CD14-positive monocyte (primary cell): ENCODE measurements at regions not wholly inside any gene's neighbourhood (a gene's known extent, or its start where the extent isn't known, plus 50 kb on each side); places are given as distances from the start of the nearest gene placed in this dataset.

Source experiments
- DNase-seq, 3 donors: peaks; one replicate each; pipeline ENCODE4 v3.0.0-alpha.2; 2011 to 2022
- H2AFZ ChIP-seq: 2 replicates; pipeline ENCODE4 v1.6.0; 2012; ENCODE audit warnings: mild to moderate bottlenecking, low read depth, low read length, inconsistent platforms; ENCODE audit not compliant: insufficient read depth, poor library complexity, severe bottlenecking
- H3K27ac ChIP-seq, 2 donors: 1 replicate in 1 of 2; 2 replicates in 1 of 2; pipeline ENCODE4 v1.5.1; 2012 to 2013; ENCODE audit warnings: low read length in 2 of 2, control low read depth in 1 of 2, inconsistent platforms in 1 of 2, low read depth in 1 of 2, mild to moderate bottlenecking in 1 of 2
- H3K27me3 ChIP-seq, 2 donors: one replicate each; pipeline versions ENCODE4 v1.6.0 to v1.6.1; 2011 to 2013; ENCODE audit warnings: low read length in 2 of 2; ENCODE audit not compliant: control insufficient read depth in 2 of 2, insufficient read depth in 2 of 2
- H3K36me3 ChIP-seq, 2 donors: replicated peaks in 1 of 2; 1 replicate in 1 of 2; 2 replicates in 1 of 2; pipeline versions ENCODE4 v1.5.1 to v1.6.1; 2012 to 2013; ENCODE audit warnings: low read length in 2 of 2, control low read depth in 1 of 2, inconsistent platforms in 1 of 2, mild to moderate bottlenecking in 1 of 2; ENCODE audit not compliant: insufficient read depth in 2 of 2, control insufficient read depth in 1 of 2
- H3K4me1 ChIP-seq, 2 donors: 1 replicate in 1 of 2; 2 replicates in 1 of 2; pipeline versions ENCODE4 v1.5.1 to v1.6.1; 2012 to 2013; ENCODE audit warnings: low read length in 2 of 2, control low read depth in 1 of 2, inconsistent platforms in 1 of 2, mild to moderate bottlenecking in 1 of 2, moderate library complexity in 1 of 2; ENCODE audit not compliant: insufficient read depth in 2 of 2, control insufficient read depth in 1 of 2
- H3K4me2 ChIP-seq: replicated peaks from 2 replicates; pipeline ENCODE3; 2012; ENCODE audit warnings: low read length, moderate library complexity, mild to moderate bottlenecking; ENCODE audit not compliant: poor library complexity, severe bottlenecking; ENCODE audit errors: extremely low read depth
- H3K4me3 ChIP-seq, 3 experiments: fragments of 200-600 bp in 1 of 3; sonication (generic) in 1 of 3; replicated peaks in 1 of 3; 1 replicate in 2 of 3; 2 replicates in 1 of 3; pipeline ENCODE4 v1.5.1; 2011 to 2013; ENCODE audit warnings: low read length in 3 of 3, mild to moderate bottlenecking in 3 of 3, control low read depth in 2 of 3, low read depth in 2 of 3, inconsistent platforms in 1 of 3, moderate library complexity in 1 of 3
- H3K79me2 ChIP-seq: 2 replicates; pipeline ENCODE4 v1.6.0; 2012; ENCODE audit warnings: mild to moderate bottlenecking, control low read depth, inconsistent platforms, low read length, moderate library complexity; ENCODE audit not compliant: insufficient read depth
- H3K9ac ChIP-seq: 2 replicates; pipeline ENCODE4 v1.6.0; 2017; ENCODE audit warnings: low read length, mild to moderate bottlenecking; ENCODE audit not compliant: insufficient read depth, poor library complexity, severe bottlenecking
- H3K9me3 ChIP-seq, 2 donors: replicated peaks in 1 of 2; 1 replicate in 1 of 2; 2 replicates in 1 of 2; pipeline versions ENCODE4 v1.5.1 to v1.6.1; 2012 to 2013; ENCODE audit warnings: low read length in 2 of 2, control low read depth in 1 of 2; ENCODE audit not compliant: control insufficient read depth in 1 of 2, insufficient read depth in 1 of 2
- H4K20me1 ChIP-seq: 2 replicates; pipeline ENCODE4 v1.6.0; 2012; ENCODE audit warnings: mild to moderate bottlenecking, low read length, control low read depth, moderate library complexity; ENCODE audit not compliant: insufficient read depth
- H3K27ac Mint-ChIP-seq, 7 donors: one replicate each; pipeline ENCODE4 v1.8.0; 2020; ENCODE audit warnings: mild to moderate bottlenecking in 7 of 7, mixed read lengths in 7 of 7, moderate library complexity in 6 of 7, inconsistent platforms in 2 of 7
- H3K27me3 Mint-ChIP-seq, 3 donors: one replicate each; pipeline ENCODE4 v1.8.0; 2021 to 2022; ENCODE audit warnings: low read depth in 3 of 3, mild to moderate bottlenecking in 3 of 3, mixed read lengths in 3 of 3, moderate library complexity in 3 of 3, inconsistent platforms in 1 of 3
- H3K36me3 Mint-ChIP-seq, 2 donors: one replicate each; pipeline ENCODE4 v1.8.0; 2020; ENCODE audit warnings: mixed read lengths in 2 of 2, inconsistent platforms in 1 of 2, mild to moderate bottlenecking in 1 of 2
- H3K4me1 Mint-ChIP-seq: one replicate; pipeline ENCODE4 v1.8.0; 2020; ENCODE audit warnings: mild to moderate bottlenecking, mixed read lengths
- H3K4me3 Mint-ChIP-seq, 2 donors: one replicate each; pipeline ENCODE4 v1.8.0; 2020; ENCODE audit warnings: mild to moderate bottlenecking in 2 of 2, mixed read lengths in 2 of 2, moderate library complexity in 1 of 2
- H3K9me3 Mint-ChIP-seq, 7 donors: one replicate each; pipeline ENCODE4 v1.8.0; 2020 to 2022; ENCODE audit warnings: mixed read lengths in 7 of 7, mild to moderate bottlenecking in 6 of 7, moderate library complexity in 6 of 7, inconsistent platforms in 2 of 7
- CTCF ChIP-seq: fragments of 200-600 bp; IDR thresholded peaks from one replicate; pipeline ENCODE4 v1.8.0; 2022; ENCODE audit warnings: antibody characterized with exemption, mild to moderate bottlenecking
- WGBS: methylation state at CpG from one replicate; pipeline ENCODE4 v1.1.5; 2013; ENCODE audit warnings: missing lambda C conversion rate; ENCODE audit not compliant: insufficient coverage; 5-methylcytosine and 5-hydroxymethylcytosine counted together
- intact Hi-C, 2 donors: fragments of 100-400 bp; cut with micrococcal nuclease; formaldehyde crosslinking; loops; one replicate each; pipeline versions ENCODE4 v1.15.0 to v1.15.1; 2023

GRCh38 chr4:57205580-57205979 lies 95.4 kb upstream of the IGFBP7 start:
- TF ChIP-seq CTCF: no peak
- no peak overlapping the region for H3K4me3 ChIP-seq
- no peak overlapping the region for H3K4me3 Mint-ChIP-seq
- no peaks in the 10 kb centered on the region for H4K20me1 ChIP-seq
- peaks cover 0 to 3% (median 0%) of the 10 kb centered on the region in 3 donors for H3K27me3 Mint-ChIP-seq
- H3K27ac Mint-ChIP-seq: no peak overlapping the region
- no peaks in the 10 kb centered on the region for H3K36me3 ChIP-seq
- H3K36me3 Mint-ChIP-seq: no peaks in the 10 kb centered on the region
- no peaks in the 10 kb centered on the region for H3K4me1 ChIP-seq
- H3K27me3 ChIP-seq: no peaks in the 10 kb centered on the region
- H3K9me3 Mint-ChIP-seq: peaks cover 0 to 5% (median 0%) of the 10 kb centered on the region in 7 donors
- H2AFZ ChIP-seq: no peak overlapping the region
- WGBS: no CpG with 5 or more reads among the region's 1 CpG
- intact Hi-C loops: no loop called here
- no peak overlapping the region for H3K4me2 ChIP-seq
- H3K4me1 Mint-ChIP-seq: no peaks in the 10 kb centered on the region
- H3K9ac ChIP-seq: no peak overlapping the region
- H3K9me3 ChIP-seq: no peaks in the 10 kb centered on the region
- no peaks in the 10 kb centered on the region for H3K79me2 ChIP-seq
- no peak for DNase-seq
- no peak overlapping the region for H3K27ac ChIP-seq

GRCh38 chr4:57200799-57201327 lies 90.7 kb upstream of the IGFBP7 start:
- Histone ChIP-seq H3K79me2 (no peaks in the 10 kb centered on the region), H3K9me3 (peaks cover 0 to 3% of the 10 kb centered on the region in 2 donors), H2AFZ (no peak overlapping the region), H3K36me3 (no peaks in the 10 kb centered on the region), H3K27me3 (peaks cover 8 to 9% of the 10 kb centered on the region in 2 donors), H3K4me1 (no peaks in the 10 kb centered on the region), H3K4me2 (no peak overlapping the region), H3K4me3 (no peak overlapping the region), H4K20me1 (no peaks in the 10 kb centered on the region), H3K27ac (no peak overlapping the region), H3K9ac (no peak overlapping the region)
- no peaks in the 10 kb centered on the region for H3K4me1 Mint-ChIP-seq
- intact Hi-C loops: no loop called here
- peaks cover 3 to 11% (median 5%) of the 10 kb centered on the region in 3 donors for H3K27me3 Mint-ChIP-seq
- DNase-seq: no peak
- H3K9me3 Mint-ChIP-seq: peaks cover 0 to 8% (median 4%) of the 10 kb centered on the region in 7 donors
- no peak overlapping the region for H3K4me3 Mint-ChIP-seq
- no peak for TF ChIP-seq CTCF
- H3K36me3 Mint-ChIP-seq: no peaks in the 10 kb centered on the region
- H3K27ac Mint-ChIP-seq: no peak overlapping the region
- 68% methylated on average over 6 of the region's 7 CpGs for WGBS
